ENCODE measurements at regions not wholly inside any gene's neighbourhood (a gene's known extent, or its start where the extent isn't known, plus 50 kb on each side); places are given as distances from the start of the nearest gene placed in this dataset.

GRCh38 chr16:26301516-26301915 lies 609.8 kb downstream of the HS3ST4 start (continued):
- no peak for TF ChIP-seq ATF6 (CRISPR knock-in tag; IDR thresholded peaks at IDR 0.05)
- no peak for TF ChIP-seq ZNF423 (CRISPR knock-in tag; IDR thresholded peaks at IDR 0.05)
- no peak for TF ChIP-seq NFYB (CRISPR knock-in tag; conservative IDR thresholded peaks at IDR 0.05; ENCODE audit: low read depth)
- no peak for TF ChIP-seq PREB (CRISPR knock-in tag; IDR thresholded peaks at IDR 0.05; ENCODE audit: borderline replicate concordance)
- TF ChIP-seq CREB1 (CRISPR knock-in tag; IDR thresholded peaks at IDR 0.05): no peak
- no peak for TF ChIP-seq GTF2I (CRISPR knock-in tag; conservative IDR thresholded peaks at IDR 0.05)
- TF ChIP-seq E2F1 (CRISPR knock-in tag; IDR thresholded peaks at IDR 0.05): no peak
- TF ChIP-seq FOXP1 (CRISPR knock-in tag; IDR thresholded peaks at IDR 0.05; ENCODE audit: borderline replicate concordance): no peak
- no peak for TF ChIP-seq RORB (CRISPR knock-in tag; IDR thresholded peaks at IDR 0.05)
- TF ChIP-seq IRF2 (CRISPR knock-in tag; IDR thresholded peaks at IDR 0.05; ENCODE audit: borderline replicate concordance, low read depth): no peak
- no peak for TF ChIP-seq HMGXB4 (CRISPR knock-in tag; IDR thresholded peaks at IDR 0.05)
- no peak for TF ChIP-seq ZNF671 (CRISPR knock-in tag; IDR thresholded peaks at IDR 0.05)
- no peak for TF ChIP-seq OVOL2 (CRISPR knock-in tag; IDR thresholded peaks at IDR 0.05; ENCODE audit: borderline replicate concordance)
- no peak for TF ChIP-seq USF2 (CRISPR knock-in tag; IDR thresholded peaks at IDR 0.05)

GRCh38 chr16:26316683-26317464 lies 625.1 kb downstream of the HS3ST4 start:
- H3K4me3 Mint-ChIP-seq: no peak overlapping the region
- no peak overlapping the region for H3K27ac Mint-ChIP-seq
- DNase-seq (ENCODE audit: low spot score): peak; percentile 65
- peaks cover 8% of the 10 kb centered on the region for H3K4me1 Mint-ChIP-seq
- 0 out of 2 replicates have a peak, but pooled peaks cover 3% of the 10 kb centered on the region for H3K27me3 Mint-ChIP-seq (ENCODE audit: low read depth)
- H3K36me3 Mint-ChIP-seq: no peaks in the 10 kb centered on the region
- ATAC-seq: peak; percentile 74
- ChIA-PET CTCF (no interaction called here), POLR2A (no interaction called here)
- H3K9me3 Mint-ChIP-seq: 0 out of 2 replicates have a peak, but pooled peaks cover under 1% of the 10 kb centered on the region
- TF ChIP-seq MAX (CRISPR knock-in tag; IDR thresholded peaks at IDR 0.05) (peak; percentile 36; the same call in 1 of the 2 replicates), ZNF396 (CRISPR knock-in tag; IDR thresholded peaks at IDR 0.05; ENCODE audit: borderline replicate concordance) (no peak), SMAD3 (CRISPR knock-in tag; IDR thresholded peaks at IDR 0.05; ENCODE audit: borderline replicate concordance) (peak; percentile 78; the same call in 1 of the 2 replicates), TEAD4 (CRISPR knock-in tag; IDR thresholded peaks at IDR 0.05) (peak; percentile 80; the same call in 1 of the 2 replicates), ATF6 (CRISPR knock-in tag; IDR thresholded peaks at IDR 0.05) (no peak), FOXP4 (CRISPR knock-in tag; IDR thresholded peaks at IDR 0.05) (peak; percentile 75; the same call in 1 of the 2 replicates), IRF2 (CRISPR knock-in tag; IDR thresholded peaks at IDR 0.05; ENCODE audit: borderline replicate concordance, low read depth) (no peak), PREB (CRISPR knock-in tag; IDR thresholded peaks at IDR 0.05; ENCODE audit: borderline replicate concordance) (no peak), ZNF317 (CRISPR knock-in tag; IDR thresholded peaks at IDR 0.05; ENCODE audit: borderline replicate concordance, low read depth) (no peak)
